ENCODE measurements at regions not wholly inside any gene's neighbourhood (a gene's known extent, or its start where the extent isn't known, plus 50 kb on each side); places are given as distances from the start of the nearest gene placed in this dataset.
A peak's percentile ranks its signal among the peaks of the same experiment; 100 is the strongest.
"Not testable (repeated sequence)": the region's sequence is repeated elsewhere in the genome, so short reads cannot be mapped to it uniquely, and the experiment has no call there.

DNA sequence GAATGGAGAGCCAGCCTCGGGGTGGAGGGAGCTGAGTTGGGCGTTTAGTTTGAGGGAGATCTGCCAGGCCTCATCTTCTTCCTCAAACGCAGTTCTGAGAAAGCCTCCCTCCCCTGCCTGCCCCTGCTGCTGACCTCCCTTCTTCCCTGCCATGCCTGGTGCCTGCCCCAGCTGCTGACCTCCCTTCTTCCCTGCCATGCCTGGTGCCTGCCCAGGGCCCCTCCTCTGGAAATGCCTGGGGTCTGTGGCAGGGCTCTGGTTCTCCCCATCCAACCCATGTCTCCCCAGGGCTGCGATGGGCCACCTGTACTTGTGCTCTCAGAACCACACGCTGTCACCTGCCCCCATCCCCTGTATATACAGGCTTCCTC lies 114.6 kb downstream of the VEGFA start:
- DNase-seq: no peak

DNA sequence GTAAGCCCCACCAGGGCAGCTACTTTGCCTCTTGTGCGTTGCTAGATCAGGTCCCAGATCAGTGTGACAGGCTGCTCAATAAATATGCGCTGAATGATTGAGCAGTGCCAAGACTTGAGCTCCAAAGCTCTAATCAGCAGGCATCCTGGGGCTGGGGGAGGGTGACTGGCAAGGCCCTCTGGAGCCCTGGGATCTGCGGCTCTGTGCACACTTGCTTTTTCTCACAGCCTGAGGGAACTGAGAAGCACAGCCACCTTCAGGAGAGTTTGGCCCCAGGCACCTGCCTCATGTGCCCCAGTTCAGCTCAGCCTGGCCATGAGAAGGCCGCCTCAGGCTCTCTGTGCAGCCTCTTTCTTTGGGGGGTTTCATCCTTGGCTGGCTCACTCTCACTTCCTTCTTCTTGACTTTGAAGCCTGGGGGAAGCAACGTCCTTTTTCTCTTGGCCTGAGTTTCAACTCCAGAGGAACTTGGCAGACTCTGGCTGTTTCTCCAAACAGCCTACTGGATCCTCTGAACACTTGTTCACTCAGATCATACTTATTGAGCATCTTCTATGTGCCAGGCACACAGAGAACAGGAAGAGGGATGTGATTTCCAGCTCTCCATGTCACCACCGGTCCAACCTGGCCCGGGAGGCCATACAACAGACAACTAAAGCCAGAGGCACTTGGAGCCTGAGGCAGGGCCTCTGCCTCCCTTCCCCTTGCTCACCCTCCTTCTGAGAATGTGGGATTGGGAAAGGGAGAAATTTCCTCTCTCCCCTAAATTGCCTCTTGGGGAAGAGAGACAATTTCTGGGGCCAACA lies 114.0 kb downstream of the VEGFA start:
- DNase-seq: no peak

DNA sequence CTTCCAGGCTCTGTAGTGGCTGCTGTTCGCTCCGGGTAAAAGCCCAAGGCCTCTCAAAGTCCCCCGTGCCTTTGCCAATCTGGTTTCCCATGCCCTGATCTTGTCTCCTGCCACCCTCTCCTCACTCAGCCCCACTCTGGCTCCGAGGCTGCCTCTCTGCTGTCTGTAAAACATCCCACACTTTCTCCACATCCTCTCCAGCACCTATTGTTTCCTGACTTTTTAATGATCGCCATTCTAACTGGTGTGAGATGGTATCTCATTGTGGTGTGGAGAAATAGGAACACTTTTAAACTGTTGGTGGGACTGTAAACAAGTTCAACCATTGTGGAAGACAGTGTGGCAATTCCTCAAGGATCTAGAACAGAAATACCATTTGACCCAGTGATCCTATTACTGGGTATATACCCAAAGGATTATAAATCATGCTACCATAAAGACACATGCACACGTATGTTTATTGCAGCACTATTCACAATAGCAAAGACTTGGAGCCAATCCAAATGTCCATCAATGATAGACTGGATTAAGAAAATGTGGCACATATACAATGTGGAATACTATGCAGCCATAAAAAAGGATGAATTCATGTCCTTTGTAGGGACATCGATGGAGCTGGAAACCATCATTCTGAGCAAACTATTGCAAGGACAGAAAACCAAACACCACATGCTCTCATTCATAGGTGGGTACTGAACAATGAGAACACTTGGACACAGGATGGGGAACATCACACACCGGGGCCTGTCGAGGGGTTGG lies 112.9 kb downstream of the VEGFA start:
- DNase-seq: not testable (repeated sequence)

DNA sequence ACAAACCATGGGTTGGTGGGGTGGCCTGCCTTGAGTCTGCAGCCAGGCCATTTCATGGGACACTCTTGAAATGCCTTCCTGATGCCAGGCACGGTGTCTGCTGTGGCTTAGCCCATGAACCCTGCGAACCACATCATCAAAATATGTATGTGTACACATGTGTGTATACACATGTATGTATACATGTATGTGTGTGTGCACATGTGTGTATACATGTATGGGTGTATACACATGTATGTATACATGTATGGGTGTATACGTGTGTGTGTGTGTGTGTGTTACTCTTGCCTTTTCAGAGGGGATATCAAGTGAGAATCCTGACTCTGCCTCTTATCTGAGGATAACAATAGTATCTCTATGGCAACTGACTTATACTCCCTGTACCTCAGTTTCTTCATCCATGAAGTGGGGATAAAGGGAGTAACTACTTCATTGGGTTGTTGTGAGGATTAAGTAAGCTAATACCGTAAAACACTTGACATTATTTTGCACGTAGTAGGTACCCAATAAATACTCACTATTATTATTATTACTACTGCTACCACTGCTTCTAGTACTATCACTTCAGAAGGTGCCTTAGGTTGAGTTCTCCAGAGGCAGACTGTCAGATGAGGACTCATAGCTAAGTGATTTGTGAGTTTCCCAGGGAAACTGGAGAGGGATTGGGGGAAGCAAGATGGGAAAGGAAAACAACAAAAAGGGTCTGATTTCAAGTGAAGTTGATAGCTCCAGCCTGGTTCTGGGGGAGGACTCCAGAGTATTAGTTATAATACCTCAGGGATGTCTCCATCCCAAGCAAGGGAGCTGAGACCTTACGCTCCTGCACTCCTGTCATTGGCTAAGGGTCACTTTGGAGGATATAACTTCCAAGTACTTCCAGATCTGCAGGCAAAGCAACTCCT lies 110.5 kb downstream of the VEGFA start:
- no peak for DNase-seq

DNA sequence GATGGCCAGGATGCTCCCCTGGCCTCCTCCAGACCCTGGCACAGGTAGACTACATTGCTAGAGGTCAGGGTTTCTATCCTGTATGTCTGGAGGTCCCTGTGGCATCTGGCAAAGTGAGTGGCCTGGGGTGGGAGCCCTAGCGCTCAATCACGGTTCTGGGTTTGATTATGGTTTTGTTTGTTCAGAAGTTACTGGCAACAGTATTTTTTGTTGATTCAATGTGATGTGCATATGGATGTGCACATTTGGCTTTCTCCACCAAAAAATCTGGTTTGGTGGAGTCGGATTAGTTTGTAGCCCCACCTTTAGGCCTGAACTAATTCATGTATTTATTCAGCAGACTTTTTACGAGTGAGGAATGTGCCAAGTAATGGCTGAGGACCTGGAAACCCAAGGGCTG lies 109.7 kb downstream of the VEGFA start:
- no peak for DNase-seq

DNA sequence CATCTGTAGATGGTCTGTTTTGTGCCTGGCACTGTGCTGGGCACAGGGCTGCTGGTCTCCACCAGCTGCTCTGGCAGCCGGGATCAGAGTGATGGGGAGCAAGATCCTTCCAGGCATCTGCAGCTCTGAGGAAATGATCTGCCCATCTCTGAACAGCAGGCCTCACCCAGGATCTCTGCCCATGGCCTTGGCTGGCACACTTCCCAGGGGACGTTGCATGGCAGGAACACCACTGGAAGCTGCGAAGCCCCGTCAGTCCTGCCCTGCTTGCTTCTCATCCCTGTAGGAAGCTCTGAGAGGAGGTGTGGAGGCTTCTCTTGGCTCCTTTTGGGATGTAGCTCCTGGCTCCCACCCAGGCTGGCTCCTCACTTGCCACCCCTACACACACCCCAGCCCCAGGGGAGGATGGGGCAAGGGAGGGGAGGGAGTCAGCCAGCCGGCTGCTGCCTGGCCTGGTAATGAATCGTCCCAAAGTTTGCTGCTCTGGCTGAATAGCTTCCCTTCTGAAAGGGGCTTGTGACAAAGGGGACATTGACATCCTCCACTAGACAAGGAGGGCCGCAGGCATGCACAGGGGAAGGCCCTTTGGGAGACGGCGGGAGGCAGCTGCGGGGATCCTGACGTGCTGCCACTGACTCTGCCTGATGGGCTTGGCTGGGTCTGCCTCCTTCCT lies 108.9 kb downstream of the VEGFA start:
- DNase-seq: peak; percentile 45

DNA sequence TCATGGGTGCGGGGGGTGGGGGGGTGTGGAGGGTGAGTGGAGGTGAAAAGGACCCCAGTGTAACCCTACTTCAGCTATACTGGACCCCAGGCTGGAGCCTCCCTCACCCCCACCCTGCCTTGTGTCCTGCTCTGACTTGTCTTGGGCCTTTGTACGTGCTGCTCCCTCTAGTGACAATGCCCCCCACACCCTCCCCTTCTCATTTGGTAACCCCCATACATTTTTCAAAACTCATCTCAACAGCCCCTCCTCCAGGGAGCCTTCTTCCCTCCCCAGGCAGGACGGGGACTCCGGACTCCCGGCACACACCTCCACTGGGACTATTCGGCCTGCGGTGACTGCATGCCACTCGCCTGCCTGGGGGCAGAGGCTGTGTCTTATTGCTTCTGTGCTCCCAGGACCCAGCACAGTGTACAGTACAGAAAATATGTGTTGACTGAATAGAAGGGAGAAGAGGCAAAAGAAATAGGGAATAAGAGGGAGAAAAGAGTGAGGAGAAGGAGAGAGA lies 108.2 kb downstream of the VEGFA start:
- no peak for DNase-seq

DNA sequence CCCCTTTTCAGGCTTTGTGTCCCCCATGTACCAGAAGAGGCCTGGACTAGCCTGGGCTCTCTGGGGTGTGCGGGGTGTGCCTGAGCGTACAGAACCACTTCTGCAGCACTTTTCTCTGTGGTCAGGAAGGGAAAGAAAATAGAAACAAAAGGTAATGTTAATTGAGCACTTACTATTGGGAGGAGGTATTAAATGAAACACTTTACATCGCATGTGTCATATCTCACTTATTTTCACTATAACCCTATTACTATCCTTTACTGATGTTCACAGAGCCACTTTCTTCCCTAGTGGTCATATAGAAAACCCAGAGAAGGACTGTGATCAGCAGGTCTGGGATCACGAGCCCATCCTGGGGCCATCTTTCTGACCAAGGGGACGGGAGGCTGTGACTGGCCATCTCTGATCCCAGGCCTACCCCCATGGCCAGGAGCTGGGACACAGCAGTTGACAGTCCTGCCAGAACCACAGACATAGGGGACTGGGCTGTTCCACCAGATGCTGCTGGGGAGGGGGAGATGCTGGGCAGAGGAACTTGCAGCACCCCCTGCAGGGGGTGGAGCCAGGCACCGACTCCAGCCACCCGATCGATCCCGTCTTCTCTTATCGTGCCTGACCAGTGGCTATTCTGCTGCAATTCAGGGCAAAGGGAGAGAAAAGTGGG lies 107.6 kb downstream of the VEGFA start:
- no peak for DNase-seq

DNA sequence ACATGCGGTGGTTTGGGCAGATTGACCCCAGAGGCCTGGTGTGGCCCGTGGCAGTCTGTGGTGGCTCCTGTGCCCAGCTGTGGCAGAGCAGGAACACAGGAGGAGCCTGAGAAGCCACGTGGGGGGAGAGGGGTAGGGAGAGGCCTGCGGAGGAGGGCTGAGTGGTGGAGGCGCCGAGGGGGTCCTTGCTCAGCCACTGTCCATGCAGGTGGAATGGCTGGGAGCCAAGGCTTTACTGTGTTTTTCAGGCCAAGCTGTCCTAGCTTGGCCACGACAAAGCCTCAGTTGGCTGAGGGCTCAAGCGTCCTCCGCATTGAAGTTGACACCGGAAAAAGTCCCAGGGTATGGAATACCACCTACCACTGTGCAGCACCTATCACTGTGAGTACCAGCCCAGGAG lies 107.0 kb downstream of the VEGFA start:
- DNase-seq: no peak

DNA sequence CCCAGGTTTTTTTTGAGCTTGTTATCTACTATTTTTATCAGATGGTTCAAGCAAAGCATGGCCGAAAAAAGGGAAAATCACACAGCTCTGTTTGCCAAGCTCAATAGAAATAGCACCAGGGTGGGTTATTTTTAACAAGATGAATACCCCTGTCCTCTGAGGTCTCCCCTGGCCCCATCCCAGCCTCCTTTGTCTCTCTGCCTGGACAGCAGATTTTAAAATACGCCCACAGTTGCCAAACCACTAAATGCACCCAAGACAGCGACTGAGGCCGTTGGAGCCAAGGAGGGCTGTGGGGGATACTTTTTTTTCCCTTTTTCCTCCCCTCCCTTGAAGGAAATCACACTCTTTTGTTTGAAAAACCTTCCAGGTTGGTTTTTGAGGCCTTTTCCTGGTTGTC lies 106.6 kb downstream of the VEGFA start:
- DNase-seq: no peak

DNA sequence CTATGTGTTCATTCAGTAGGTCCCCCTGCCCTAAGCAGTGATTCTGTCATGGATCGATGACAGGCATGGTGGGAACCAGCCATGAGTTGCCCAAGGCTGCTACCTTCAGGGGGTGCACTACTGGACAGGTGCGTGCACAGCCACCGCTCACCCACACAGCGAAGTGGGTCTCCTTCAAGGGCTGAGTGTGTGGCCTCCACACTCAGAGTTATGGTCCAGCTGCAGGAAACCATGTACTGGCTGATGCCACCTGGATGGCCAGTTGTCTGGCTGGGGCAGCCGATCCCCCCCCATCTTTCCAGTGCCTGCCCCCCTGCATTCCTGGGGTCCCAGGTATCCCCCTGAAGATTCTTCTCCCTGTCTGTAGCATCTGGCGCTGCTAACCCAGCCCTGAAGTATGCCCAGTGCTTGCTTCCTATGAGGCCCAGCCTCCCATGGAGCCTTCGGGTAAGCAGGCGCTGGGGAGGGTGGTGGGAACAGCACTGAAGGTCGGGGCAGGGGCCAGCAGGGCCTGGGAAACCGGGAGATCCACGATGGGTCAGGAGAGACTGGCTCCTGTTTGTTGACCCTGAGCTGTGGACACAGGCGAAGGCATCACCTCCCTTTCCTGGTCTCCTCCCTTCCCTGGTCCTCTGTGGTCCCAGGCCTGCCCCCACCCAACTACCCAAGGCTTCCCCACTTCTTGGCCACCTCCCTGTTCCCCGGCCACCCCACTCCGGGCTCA lies 106.0 kb downstream of the VEGFA start:
- DNase-seq: no peak

DNA sequence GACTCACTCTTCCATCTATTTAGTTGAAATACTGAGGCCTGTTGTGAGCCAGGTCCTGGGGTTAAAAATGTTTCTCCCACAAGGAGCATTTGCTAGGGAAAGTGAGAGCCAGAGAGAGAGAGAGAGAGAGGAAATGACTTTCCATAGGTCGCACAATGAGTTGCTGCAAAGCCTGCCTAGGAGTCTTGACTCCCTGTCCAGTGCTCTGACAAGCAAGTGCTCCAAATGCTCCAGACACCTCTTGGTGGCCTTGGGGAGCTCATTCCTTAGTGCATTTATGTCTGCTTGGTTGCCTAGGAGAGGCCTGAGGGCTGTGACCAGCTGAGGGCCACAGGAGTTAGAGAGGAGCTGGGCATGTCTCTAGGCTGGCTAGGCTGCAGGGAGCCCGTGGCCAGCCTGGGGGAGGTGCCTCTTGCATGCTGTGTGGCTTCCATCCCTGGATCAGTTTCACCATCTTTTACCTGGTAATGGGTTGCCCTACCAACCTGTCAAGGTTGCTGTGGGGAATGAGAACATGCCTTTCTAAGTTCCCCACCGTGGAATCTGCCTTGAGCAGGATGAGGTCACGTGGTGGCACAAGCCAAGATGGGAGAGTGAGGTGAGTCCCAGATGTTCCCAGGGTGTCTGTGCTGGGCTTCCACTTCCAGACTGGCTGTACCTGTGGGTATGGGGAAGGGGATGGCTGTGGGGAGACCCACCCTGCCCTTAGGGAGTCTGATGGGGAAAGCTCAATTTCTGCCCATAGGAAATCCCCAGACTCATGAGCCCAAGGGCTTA lies 105.0 kb downstream of the VEGFA start:
- DNase-seq: no peak

DNA sequence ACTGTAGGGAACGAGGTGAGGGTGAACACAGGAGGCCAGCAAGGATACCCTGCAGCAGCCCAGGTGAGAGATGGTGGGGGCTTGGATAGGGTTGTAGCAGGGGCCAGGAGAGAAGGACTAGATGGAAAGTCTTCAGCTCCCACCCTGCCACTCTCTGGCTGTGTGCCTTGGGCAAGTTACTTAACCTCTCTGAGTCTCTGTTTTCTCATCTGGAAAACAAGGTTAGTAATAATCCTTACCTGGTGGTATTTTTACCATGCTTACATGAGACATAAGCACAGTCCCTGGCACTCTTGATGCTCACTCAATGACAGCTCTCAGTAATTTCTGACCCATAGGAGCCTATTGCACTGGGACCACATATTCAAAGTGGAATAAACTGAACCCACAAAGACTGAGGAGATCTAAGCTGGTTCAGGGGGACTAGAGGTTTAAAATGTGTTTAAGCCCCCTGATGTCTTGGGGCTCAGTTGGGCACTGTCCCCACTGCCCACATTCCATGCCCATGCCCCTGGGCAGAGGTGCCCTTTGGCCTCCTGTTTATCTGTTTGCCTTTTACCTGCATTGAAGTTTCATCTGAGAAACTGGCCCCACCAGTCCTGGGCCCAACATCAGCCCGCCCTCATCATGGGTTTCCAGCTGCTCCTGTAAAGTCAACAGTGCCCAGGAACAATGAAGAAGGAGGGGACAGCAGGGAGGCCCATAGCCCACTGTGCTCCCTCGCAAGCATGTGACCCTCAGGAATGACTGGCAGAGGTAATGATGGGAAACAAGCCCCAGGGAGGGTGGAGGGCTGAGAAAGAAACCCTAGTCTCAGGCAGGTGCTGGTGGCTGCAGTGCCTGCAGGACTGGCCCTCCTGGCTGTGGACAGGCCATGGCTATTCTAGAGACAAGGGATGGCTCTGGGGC lies 104.0 kb downstream of the VEGFA start:
- DNase-seq: no peak

DNA sequence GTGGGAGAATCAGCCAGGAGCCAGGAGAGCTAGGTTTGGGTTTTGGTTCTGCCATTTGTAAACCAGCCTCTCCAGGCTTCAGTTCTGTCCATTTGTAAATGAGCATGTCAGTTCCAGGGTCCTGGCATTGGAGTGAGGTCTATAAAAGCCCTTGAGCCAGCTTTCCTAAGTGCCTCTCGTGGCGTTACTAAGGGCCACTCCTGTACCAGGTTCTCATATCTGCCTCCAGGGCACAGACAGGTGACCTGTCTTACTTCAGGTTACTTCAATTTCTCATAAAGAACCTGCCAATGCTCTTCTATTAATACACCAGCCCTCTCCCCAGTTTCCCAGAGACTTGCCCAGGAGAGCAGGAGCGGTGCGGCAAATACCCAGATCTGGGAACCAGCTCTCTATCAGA lies 101.9 kb downstream of the VEGFA start:
- DNase-seq: no peak

DNA sequence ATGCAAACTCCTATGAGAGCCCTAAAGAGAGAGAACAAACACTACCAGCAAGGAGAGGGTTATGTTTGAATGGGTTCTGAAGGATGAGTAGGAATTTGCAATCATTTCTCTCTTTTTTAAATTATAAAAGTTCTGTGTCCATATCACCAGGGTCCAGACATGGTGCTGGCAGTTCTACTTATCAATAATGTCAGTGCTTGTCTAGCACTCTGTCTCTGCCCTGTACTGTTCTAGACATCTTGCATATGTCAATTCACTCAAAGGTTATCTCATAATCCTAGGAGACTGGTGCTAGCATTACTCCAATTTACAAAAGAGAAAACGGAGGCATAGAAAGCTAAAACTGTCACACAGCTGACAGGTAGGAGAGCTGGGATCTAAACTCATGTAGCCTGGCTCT lies 101.3 kb downstream of the VEGFA start:
- DNase-seq: no peak

DNA sequence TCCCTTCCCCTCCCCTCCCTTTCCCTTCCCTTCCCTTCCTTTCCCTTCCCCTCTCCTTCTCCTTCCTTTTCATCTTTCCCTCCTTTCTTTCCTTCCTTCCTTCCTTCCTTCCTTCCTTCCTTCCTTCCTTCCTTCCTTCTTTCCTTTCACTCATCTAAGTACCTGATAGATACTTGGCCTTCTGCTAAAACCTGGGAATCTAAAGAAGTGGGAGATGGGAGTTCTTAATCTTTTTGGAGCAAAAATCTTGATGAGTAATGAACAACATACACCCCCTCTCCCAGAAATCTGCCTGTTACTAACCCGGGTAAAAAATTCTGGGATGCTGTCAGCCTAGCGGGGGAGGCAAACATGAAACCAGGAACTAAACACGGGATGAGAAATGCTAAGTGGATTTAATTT lies 100.7 kb downstream of the VEGFA start:
- DNase-seq: no peak

DNA sequence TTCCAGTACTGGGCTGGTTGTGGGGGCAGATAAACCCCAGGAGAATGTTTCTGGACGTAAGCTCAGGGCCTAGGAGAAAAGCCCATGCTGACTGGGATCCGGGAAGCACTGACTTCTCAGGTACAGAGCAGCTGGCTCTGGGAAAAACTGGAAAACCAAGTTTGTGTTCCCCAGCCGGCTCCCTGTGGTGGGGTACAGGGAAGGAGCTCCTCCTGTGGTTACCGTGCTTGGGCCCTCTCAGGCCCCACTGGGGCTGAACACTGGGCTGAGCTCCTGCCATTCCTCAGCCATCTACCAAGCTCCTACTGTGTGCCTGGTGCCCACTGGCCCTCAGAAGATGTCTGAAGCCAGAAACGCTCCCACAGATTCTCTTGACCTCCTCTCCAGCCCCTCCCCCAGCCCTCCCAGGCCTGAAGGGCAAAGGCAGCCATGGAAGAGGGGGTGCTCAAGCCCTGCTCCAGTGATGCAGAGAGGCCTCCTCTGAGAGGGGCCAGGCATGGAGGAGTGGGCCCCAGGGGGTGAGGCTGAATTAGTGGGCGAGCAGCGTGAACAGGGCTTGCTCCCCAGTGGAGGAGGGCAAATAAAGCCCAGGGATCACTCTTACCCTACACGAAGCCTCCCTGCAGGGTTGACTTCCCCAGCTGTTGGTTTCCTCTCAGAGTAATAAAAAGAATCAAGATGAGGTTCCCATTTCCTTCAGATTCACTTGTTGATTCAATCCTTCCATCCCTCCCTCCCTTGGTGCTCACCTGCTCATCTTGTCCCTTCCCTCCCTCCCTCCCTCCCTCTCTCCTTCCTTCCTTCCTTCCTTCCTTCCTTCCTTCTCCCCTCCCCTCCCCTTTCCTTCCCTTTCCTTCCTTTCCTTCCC lies 100.0 kb downstream of the VEGFA start:
- no peak for DNase-seq

Data from occipital lobe (tissue), 1 donor.